Natural killer cell (primary cell): ENCODE measurements at regions not wholly inside any gene's neighbourhood (a gene's known extent, or its start where the extent isn't known, plus 50 kb on each side); places are given as distances from the start of the nearest gene placed in this dataset.

Experiments
- ATAC-seq, 3 donors: fragments of 150-1000 bp in 2 of 3; fragments of 200-7000 bp in 1 of 3; cut with Tn5 transposase; 1 replicate in 1 of 3; 2 replicates in 2 of 3; pipeline ENCODE4 v1.10.0; 2021; ENCODE audit warnings: mild to moderate bottlenecking in 2 of 3, moderate library complexity in 2 of 3
- DNase-seq, 2 donors: peaks; one replicate each; pipeline versions ENCODE4 v3.0.0 to v3.0.0-alpha.2; 2013 to 2021; ENCODE audit warnings: mixed read lengths in 1 of 2
- H3K27ac ChIP-seq: one replicate; pipeline ENCODE4 v1.5.1; 2013; ENCODE audit warnings: mild to moderate bottlenecking, low read length
- H3K27me3 ChIP-seq: one replicate; pipeline ENCODE4 v1.6.1; 2013; ENCODE audit warnings: low read length; ENCODE audit not compliant: control insufficient read depth, insufficient read depth
- H3K36me3 ChIP-seq: one replicate; pipeline ENCODE4 v1.6.1; 2013; ENCODE audit warnings: low read length; ENCODE audit not compliant: control insufficient read depth, insufficient read depth
- H3K4me1 ChIP-seq: one replicate; pipeline ENCODE4 v1.6.1; 2013; ENCODE audit warnings: low read length; ENCODE audit not compliant: control insufficient read depth, insufficient read depth
- H3K4me3 ChIP-seq: one replicate; pipeline ENCODE4 v1.5.1; 2013; ENCODE audit warnings: low read length
- H3K9me3 ChIP-seq: one replicate; pipeline ENCODE4 v1.6.1; 2013; ENCODE audit warnings: low read length; ENCODE audit not compliant: control insufficient read depth, insufficient read depth
- H3K27ac Mint-ChIP-seq, 2 donors: one replicate each; pipeline ENCODE4 v1.8.0; 2022; ENCODE audit warnings: mild to moderate bottlenecking in 2 of 2, mixed read lengths in 2 of 2, moderate library complexity in 1 of 2
- H3K27me3 Mint-ChIP-seq, 2 donors: one replicate each; pipeline ENCODE4 v1.8.0; 2022; ENCODE audit warnings: low read depth in 2 of 2, mixed read lengths in 2 of 2
- H3K36me3 Mint-ChIP-seq: one replicate; pipeline ENCODE4 v1.8.0; 2022; ENCODE audit warnings: mixed read lengths
- H3K4me1 Mint-ChIP-seq, 2 donors: one replicate each; pipeline ENCODE4 v1.8.0; 2022; ENCODE audit warnings: mixed read lengths in 2 of 2
- H3K4me3 Mint-ChIP-seq: one replicate; pipeline ENCODE4 v1.8.0; 2022; ENCODE audit warnings: mild to moderate bottlenecking, moderate library complexity, mixed read lengths
- H3K9me3 Mint-ChIP-seq, 2 donors: one replicate each; pipeline ENCODE4 v1.8.0; 2022; ENCODE audit warnings: mixed read lengths in 2 of 2
- CTCF ChIP-seq: fragments of 200-600 bp; IDR thresholded peaks from one replicate; pipeline ENCODE4 v1.8.0; 2022; ENCODE audit warnings: antibody characterized with exemption
- WGBS: methylation state at CpG from one replicate; pipeline ENCODE4 v1.1.7; 2013; ENCODE audit warnings: missing lambda C conversion rate; ENCODE audit not compliant: insufficient coverage; 5-methylcytosine and 5-hydroxymethylcytosine counted together
- intact Hi-C: fragments of 100-400 bp; cut with micrococcal nuclease; formaldehyde crosslinking; loops from one replicate; pipeline ENCODE4 v1.14.2; 2022

GRCh38 chr12:97162173-97162572 lies 255.1 kb downstream of the NEDD1 start:
- Histone ChIP-seq H3K9me3 (no peaks in the 10 kb centered on the region), H3K4me1 (no peaks in the 10 kb centered on the region), H3K27me3 (no peaks in the 10 kb centered on the region), H3K27ac (no peak overlapping the region), H3K36me3 (no peaks in the 10 kb centered on the region), H3K4me3 (no peak overlapping the region)
- Mint-ChIP-seq H3K4me3 (no peak overlapping the region), H3K27me3 (peaks cover 0 to 5% of the 10 kb centered on the region in 2 donors), H3K9me3 (peaks cover 0 to 2% of the 10 kb centered on the region in 2 donors), H3K36me3 (no peaks in the 10 kb centered on the region), H3K4me1 (no peaks in the 10 kb centered on the region), H3K27ac (no peak overlapping the region)
- no peak for TF ChIP-seq CTCF
- 100% methylated on average over 1 of the region's 1 CpG for WGBS
- ATAC-seq (no peak), DNase-seq (no peak)
- intact Hi-C loops: no loop called here

- Mint-ChIP-seq H3K4me3 (no peak overlapping the region), H3K4me1 (no peaks in the 10 kb centered on the region), H3K9me3 (peaks cover 0 to 2% of the 10 kb centered on the region in 2 donors), H3K27me3 (peaks cover 0 to 5% of the 10 kb centered on the region in 2 donors), H3K36me3 (no peaks in the 10 kb centered on the region), H3K27ac (no peak overlapping the region)
- H3K9me3 ChIP-seq: no peaks in the 10 kb centered on the region
- intact Hi-C loops: no loop called here
- no peak for TF ChIP-seq CTCF
- no peaks in the 10 kb centered on the region for H3K27me3 ChIP-seq
- no peaks in the 10 kb centered on the region for H3K36me3 ChIP-seq
- DNase-seq: no peak
- no peak overlapping the region for H3K4me3 ChIP-seq
- WGBS: 20% methylated on average over 3 of the region's 3 CpGs
- ATAC-seq: no peak
- no peaks in the 10 kb centered on the region for H3K4me1 ChIP-seq
- H3K27ac ChIP-seq: no peak overlapping the region
Observed at GRCh38 chr12:97164936-97165335, 257.9 kb downstream of the NEDD1 start.

- DNase-seq: no peak
- no peak overlapping the region for H3K4me3 Mint-ChIP-seq
- H3K4me1 Mint-ChIP-seq: no peaks in the 10 kb centered on the region
- WGBS: 87% methylated on average over 4 of the region's 4 CpGs
- no peak overlapping the region for H3K27ac ChIP-seq
- H3K9me3 Mint-ChIP-seq: no peaks in the 10 kb centered on the region
- no peak for ATAC-seq
- H3K4me3 ChIP-seq: no peak overlapping the region
- TF ChIP-seq CTCF: no peak
- intact Hi-C loops: no loop called here
- H3K27me3 Mint-ChIP-seq: peaks cover 0 to 5% of the 10 kb centered on the region in 2 donors
- H3K27me3 ChIP-seq: no peaks in the 10 kb centered on the region
- no peaks in the 10 kb centered on the region for H3K36me3 ChIP-seq
- no peak overlapping the region for H3K27ac Mint-ChIP-seq
- no peaks in the 10 kb centered on the region for H3K4me1 ChIP-seq
- no peaks in the 10 kb centered on the region for H3K36me3 Mint-ChIP-seq
- no peaks in the 10 kb centered on the region for H3K9me3 ChIP-seq
Observed at GRCh38 chr12:97167598-97167997, 260.5 kb downstream of the NEDD1 start.

GRCh38 chr12:97168804-97169203 lies 261.7 kb downstream of the NEDD1 start:
- Histone ChIP-seq H3K36me3 (no peaks in the 10 kb centered on the region), H3K27ac (no peak overlapping the region), H3K9me3 (no peaks in the 10 kb centered on the region), H3K4me3 (no peak overlapping the region), H3K4me1 (no peaks in the 10 kb centered on the region), H3K27me3 (no peaks in the 10 kb centered on the region)
- WGBS: 86% methylated on average over 4 of the region's 4 CpGs
- Mint-ChIP-seq H3K4me1 (no peaks in the 10 kb centered on the region), H3K36me3 (no peaks in the 10 kb centered on the region), H3K27me3 (peaks cover 0 to 5% of the 10 kb centered on the region in 2 donors), H3K4me3 (no peak overlapping the region), H3K27ac (no peak overlapping the region), H3K9me3 (no peaks in the 10 kb centered on the region)
- ATAC-seq: no peak
- DNase-seq: no peak
- TF ChIP-seq CTCF: no peak
- intact Hi-C loops: no loop called here
